ENCODE measurements at regions not wholly inside any gene's neighbourhood (a gene's known extent, or its start where the extent isn't known, plus 50 kb on each side); places are given as distances from the start of the nearest gene placed in this dataset.

- Histone ChIP-seq H3K27ac (ENCODE audit: control insufficient read depth, insufficient read depth) (no peak overlapping the region), H3K4me3 (no peak overlapping the region), H4K20me1 (ENCODE audit: control insufficient read depth, insufficient read depth) (no peaks in the 10 kb centered on the region), H3K36me3 (ENCODE audit: control insufficient read depth in 2 of 2, insufficient read depth in 2 of 2, low read length in 1 of 2) (no peaks in the 10 kb centered on the region), H2AFZ (ENCODE audit: control insufficient read depth, low read depth, low read length) (no peak overlapping the region), H3K9ac (ENCODE audit: control insufficient read depth, insufficient read depth, low read length) (no peak overlapping the region), H3K79me2 (ENCODE audit: control insufficient read depth, insufficient read depth, low read length) (no peaks in the 10 kb centered on the region), H3K4me1 (ENCODE audit: control insufficient read depth, insufficient read depth, low read length) (no peaks in the 10 kb centered on the region), H3K27me3 (replicated peaks in 1 of 2; ENCODE audit: control insufficient read depth in 2 of 2, insufficient read depth in 2 of 2, low read length in 1 of 2) (no peaks in the 10 kb centered on the region), H3K4me2 (ENCODE audit: control insufficient read depth, insufficient read depth) (no peak overlapping the region), H3K9me3 (replicated peaks; ENCODE audit: control insufficient read depth, insufficient read depth, low read length) (no peaks in the 10 kb centered on the region)
- no peak for DNase-seq (ENCODE audit: low read depth, low spot score)
- CTCF ChIA-PET, result no interaction called here
- 48% methylated on average over 2 of the region's 2 CpGs for WGBS (ENCODE audit: insufficient coverage, insufficient replicate concordance, low lambda C conversion rate, missing lambda C conversion rate)
- BruUV-seq (replicated peaks), result no TSS peak
- in situ Hi-C loops (cut with MboI) (no loop called here), intact Hi-C loops (cut with micrococcal nuclease; ENCODE audit: unreplicated experiment) (no loop called here)
- no peak for TF ChIP-seq NR2C2 (IDR thresholded peaks at IDR 0.05; ENCODE audit: borderline replicate concordance, control insufficient read depth, insufficient read length, low read depth)
- TF ChIP-seq CEBPZ (IDR thresholded peaks at IDR 0.05; ENCODE audit: low read depth, low read length), result no peak
- TF ChIP-seq DPF2 (IDR thresholded peaks at IDR 0.05), result no peak
- TF ChIP-seq JUNB (IDR thresholded peaks at IDR 0.05), result no peak
- no peak for TF ChIP-seq ETV6 (conservative IDR thresholded peaks at IDR 0.05 in 1 of 2, IDR thresholded peaks at IDR 0.05 in 1 of 2; ENCODE audit: borderline replicate concordance in 1 of 2, low read depth in 1 of 2)
- TF ChIP-seq YY1 (IDR thresholded peaks at IDR 0.05; ENCODE audit: low read depth, low read length), result no peak
- TF ChIP-seq IKZF2 (IDR thresholded peaks at IDR 0.05), result no peak
- no peak for TF ChIP-seq SREBF2 (IDR thresholded peaks at IDR 0.05; ENCODE audit: low read length)
- TF ChIP-seq, protein P1, sequence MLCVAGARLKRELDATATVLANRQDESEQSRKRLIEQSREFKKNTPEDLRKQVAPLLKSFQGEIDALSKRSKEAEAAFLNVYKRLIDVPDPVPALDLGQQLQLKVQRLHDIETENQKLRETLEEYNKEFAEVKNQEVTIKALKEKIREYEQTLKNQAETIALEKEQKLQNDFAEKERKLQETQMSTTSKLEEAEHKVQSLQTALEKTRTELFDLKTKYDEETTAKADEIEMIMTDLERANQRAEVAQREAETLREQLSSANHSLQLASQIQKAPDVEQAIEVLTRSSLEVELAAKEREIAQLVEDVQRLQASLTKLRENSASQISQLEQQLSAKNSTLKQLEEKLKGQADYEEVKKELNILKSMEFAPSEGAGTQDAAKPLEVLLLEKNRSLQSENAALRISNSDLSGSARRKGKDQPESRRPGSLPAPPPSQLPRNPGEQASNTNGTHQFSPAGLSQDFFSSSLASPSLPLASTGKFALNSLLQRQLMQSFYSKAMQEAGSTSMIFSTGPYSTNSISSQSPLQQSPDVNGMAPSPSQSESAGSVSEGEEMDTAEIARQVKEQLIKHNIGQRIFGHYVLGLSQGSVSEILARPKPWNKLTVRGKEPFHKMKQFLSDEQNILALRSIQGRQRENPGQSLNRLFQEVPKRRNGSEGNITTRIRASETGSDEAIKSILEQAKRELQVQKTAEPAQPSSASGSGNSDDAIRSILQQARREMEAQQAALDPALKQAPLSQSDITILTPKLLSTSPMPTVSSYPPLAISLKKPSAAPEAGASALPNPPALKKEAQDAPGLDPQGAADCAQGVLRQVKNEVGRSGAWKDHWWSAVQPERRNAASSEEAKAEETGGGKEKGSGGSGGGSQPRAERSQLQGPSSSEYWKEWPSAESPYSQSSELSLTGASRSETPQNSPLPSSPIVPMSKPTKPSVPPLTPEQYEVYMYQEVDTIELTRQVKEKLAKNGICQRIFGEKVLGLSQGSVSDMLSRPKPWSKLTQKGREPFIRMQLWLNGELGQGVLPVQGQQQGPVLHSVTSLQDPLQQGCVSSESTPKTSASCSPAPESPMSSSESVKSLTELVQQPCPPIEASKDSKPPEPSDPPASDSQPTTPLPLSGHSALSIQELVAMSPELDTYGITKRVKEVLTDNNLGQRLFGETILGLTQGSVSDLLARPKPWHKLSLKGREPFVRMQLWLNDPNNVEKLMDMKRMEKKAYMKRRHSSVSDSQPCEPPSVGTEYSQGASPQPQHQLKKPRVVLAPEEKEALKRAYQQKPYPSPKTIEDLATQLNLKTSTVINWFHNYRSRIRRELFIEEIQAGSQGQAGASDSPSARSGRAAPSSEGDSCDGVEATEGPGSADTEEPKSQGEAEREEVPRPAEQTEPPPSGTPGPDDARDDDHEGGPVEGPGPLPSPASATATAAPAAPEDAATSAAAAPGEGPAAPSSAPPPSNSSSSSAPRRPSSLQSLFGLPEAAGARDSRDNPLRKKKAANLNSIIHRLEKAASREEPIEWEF (IDR thresholded peaks at IDR 0.05; ENCODE audit: insufficient replicate concordance, low read depth, low read length), result no peak
- no peak for FAIRE-seq
- SMC1A ChIA-PET (ENCODE audit: uncharacterized antibody, unreplicated experiment), result no interaction called here
- ATAC-seq, result no peak
- POLR2A ChIA-PET, result no interaction called here
- RAD21 ChIA-PET (ENCODE audit: unreplicated experiment), result no interaction called here
These were observed 167.8 kb downstream of the RMST start for GRCh38 chr12:97630356-97630755.
